Astrocyte (in vitro differentiated cells and primary cell): ENCODE measurements at regions not wholly inside any gene's neighbourhood (a gene's known extent, or its start where the extent isn't known, plus 50 kb on each side); places are given as distances from the start of the nearest gene placed in this dataset.

Experiments
- DNase-seq: peaks from one replicate; pipeline ENCODE4 v3.0.0-alpha.2; 2010; ENCODE audit warnings: low read depth
- FAIRE-seq: peaks from 2 replicates; lab custom pipeline; 2011; peaks lifted over from hg19 to GRCh38; lab: Jason Lieb, UNC
- H2AFZ ChIP-seq: 2 replicates; pipeline ENCODE4 v1.6.0; 2012; ENCODE audit warnings: low read depth, low read length, inconsistent platforms
- H3K27ac ChIP-seq: 2 replicates; pipeline ENCODE4 v1.5.1; 2011; ENCODE audit warnings: low read depth, low read length, inconsistent platforms
- H3K27me3 ChIP-seq: 2 replicates; pipeline ENCODE4 v1.6.0; 2011; ENCODE audit warnings: low read length, inconsistent platforms; ENCODE audit not compliant: insufficient read depth
- H3K36me3 ChIP-seq: 2 replicates; pipeline ENCODE4 v1.5.1; 2011; ENCODE audit warnings: low read length, inconsistent platforms; ENCODE audit not compliant: insufficient read depth
- H3K4me1 ChIP-seq: 2 replicates; pipeline ENCODE4 v1.5.1; 2011; ENCODE audit warnings: low read length, inconsistent platforms; ENCODE audit not compliant: insufficient read depth
- H3K4me2 ChIP-seq: 2 replicates; pipeline ENCODE4 v1.6.0; 2012; ENCODE audit warnings: low read length, inconsistent platforms
- H3K4me3 ChIP-seq: 2 replicates; pipeline ENCODE4 v1.5.1; 2011; ENCODE audit warnings: low read depth, mild to moderate bottlenecking, low read length, inconsistent platforms; ENCODE audit not compliant: insufficient read depth
- H3K79me2 ChIP-seq: 2 replicates; pipeline ENCODE4 v1.6.0; 2012; ENCODE audit warnings: mild to moderate bottlenecking, low read length, inconsistent platforms; ENCODE audit not compliant: insufficient read depth
- H3K9ac ChIP-seq: 2 replicates; pipeline ENCODE4 v1.6.0; 2012; ENCODE audit warnings: mild to moderate bottlenecking, low read length, inconsistent platforms
- H3K9me3 ChIP-seq: 2 replicates; pipeline ENCODE4 v1.5.1; 2012; ENCODE audit warnings: low read depth, mild to moderate bottlenecking, low read length, inconsistent platforms; ENCODE audit not compliant: insufficient read depth
- H4K20me1 ChIP-seq: 2 replicates; pipeline ENCODE4 v1.6.0; 2012; ENCODE audit warnings: low read length, inconsistent platforms; ENCODE audit not compliant: insufficient read depth
- H3K27ac Mint-ChIP-seq: one replicate; pipeline ENCODE4 v1.8.0; 2021; ENCODE audit warnings: mild to moderate bottlenecking, mixed read lengths; ENCODE audit not compliant: unreplicated experiment
- H3K27me3 Mint-ChIP-seq: one replicate; pipeline ENCODE4 v1.8.0; 2021; ENCODE audit warnings: low read depth, mixed read lengths; ENCODE audit not compliant: unreplicated experiment
- H3K36me3 Mint-ChIP-seq: one replicate; pipeline ENCODE4 v1.8.0; 2021; ENCODE audit warnings: low read depth, mixed read lengths; ENCODE audit not compliant: unreplicated experiment
- H3K4me1 Mint-ChIP-seq: one replicate; pipeline ENCODE4 v1.8.0; 2021; ENCODE audit warnings: low read depth, mixed read lengths; ENCODE audit not compliant: unreplicated experiment
- H3K4me3 Mint-ChIP-seq: one replicate; pipeline ENCODE4 v1.8.0; 2021; ENCODE audit warnings: mild to moderate bottlenecking, moderate library complexity, mixed read lengths; ENCODE audit not compliant: unreplicated experiment
- H3K9me3 Mint-ChIP-seq: one replicate; pipeline ENCODE4 v1.8.0; 2021; ENCODE audit warnings: mild to moderate bottlenecking, mixed read lengths; ENCODE audit not compliant: unreplicated experiment
- CTCF ChIP-seq: IDR thresholded peaks from 2 replicates; pipeline ENCODE4 v1.5.1; 2011; ENCODE audit warnings: low read depth, mild to moderate bottlenecking, inconsistent platforms, low read length, moderate library complexity; ENCODE audit not compliant: insufficient read depth
- EZH2 ChIP-seq: IDR thresholded peaks from 2 replicates; pipeline ENCODE4 v1.6.1; 2012; ENCODE audit warnings: mild to moderate bottlenecking, low read length, inconsistent platforms; ENCODE audit not compliant: insufficient read depth

- H3K4me1 Mint-ChIP-seq = no peaks in the 10 kb centered on the region
- Histone ChIP-seq H3K36me3 (no peaks in the 10 kb centered on the region), H3K27ac (no peak overlapping the region), H3K79me2 (no peaks in the 10 kb centered on the region), H3K9ac (no peak overlapping the region), H3K27me3 (no peaks in the 10 kb centered on the region), H3K4me3 (no peak overlapping the region), H2AFZ (no peak overlapping the region), H3K4me1 (no peaks in the 10 kb centered on the region), H3K9me3 (no peaks in the 10 kb centered on the region), H4K20me1 (no peaks in the 10 kb centered on the region), H3K4me2 (no peak overlapping the region)
- H3K36me3 Mint-ChIP-seq = no peaks in the 10 kb centered on the region
- no peak overlapping the region for H3K27ac Mint-ChIP-seq
- H3K4me3 Mint-ChIP-seq = no peak overlapping the region
- H3K9me3 Mint-ChIP-seq = peaks cover 5% of the 10 kb centered on the region
- TF ChIP-seq EZH2 = no peak
- H3K27me3 Mint-ChIP-seq = peaks cover 9% of the 10 kb centered on the region
- DNase-seq (no peak), FAIRE-seq (no peak)
These were observed 321.3 kb downstream of the SIPA1L2 start for GRCh38 chr1:232308616-232309015.

GRCh38 chr1:232307296-232308017 is 322.5 kb downstream of the SIPA1L2 start:
- Histone ChIP-seq H3K4me1 (no peaks in the 10 kb centered on the region), H3K4me3 (no peak overlapping the region), H3K27me3 (no peaks in the 10 kb centered on the region), H3K9me3 (no peaks in the 10 kb centered on the region), H3K79me2 (no peaks in the 10 kb centered on the region), H2AFZ (no peak overlapping the region), H3K27ac (no peak overlapping the region), H3K4me2 (no peak overlapping the region), H3K36me3 (no peaks in the 10 kb centered on the region), H4K20me1 (no peaks in the 10 kb centered on the region), H3K9ac (no peak overlapping the region)
- H3K9me3 Mint-ChIP-seq = peaks cover 4% of the 10 kb centered on the region
- TF ChIP-seq EZH2 = no peak
- TF ChIP-seq CTCF = no peak
- H3K36me3 Mint-ChIP-seq = no peaks in the 10 kb centered on the region
- H3K27me3 Mint-ChIP-seq = peaks cover 14% of the 10 kb centered on the region
- no peak for DNase-seq
- no peak overlapping the region for H3K4me3 Mint-ChIP-seq
- H3K4me1 Mint-ChIP-seq = no peaks in the 10 kb centered on the region
- no peak for FAIRE-seq
- H3K27ac Mint-ChIP-seq = no peak overlapping the region

- Histone ChIP-seq H3K4me3 (no peak overlapping the region), H3K79me2 (no peaks in the 10 kb centered on the region), H3K9me3 (no peaks in the 10 kb centered on the region), H3K27me3 (no peaks in the 10 kb centered on the region), H3K27ac (no peak overlapping the region), H3K4me1 (no peaks in the 10 kb centered on the region), H3K4me2 (no peak overlapping the region), H2AFZ (no peak overlapping the region), H3K36me3 (no peaks in the 10 kb centered on the region), H4K20me1 (no peaks in the 10 kb centered on the region), H3K9ac (no peak overlapping the region)
- H3K4me1 Mint-ChIP-seq = no peaks in the 10 kb centered on the region
- no peaks in the 10 kb centered on the region for H3K36me3 Mint-ChIP-seq
- no peak for DNase-seq
- H3K9me3 Mint-ChIP-seq = peaks cover 4% of the 10 kb centered on the region
- H3K27ac Mint-ChIP-seq = no peak overlapping the region
- peaks cover 19% of the 10 kb centered on the region for H3K27me3 Mint-ChIP-seq
- FAIRE-seq = no peak
- H3K4me3 Mint-ChIP-seq = no peak overlapping the region
- TF ChIP-seq CTCF (no peak), EZH2 (no peak)
These were observed 323.5 kb downstream of the SIPA1L2 start for GRCh38 chr1:232306269-232306961.
